ENCODE measurements at regions not wholly inside any gene's neighbourhood (a gene's known extent, or its start where the extent isn't known, plus 50 kb on each side); places are given as distances from the start of the nearest gene placed in this dataset.

DNA sequence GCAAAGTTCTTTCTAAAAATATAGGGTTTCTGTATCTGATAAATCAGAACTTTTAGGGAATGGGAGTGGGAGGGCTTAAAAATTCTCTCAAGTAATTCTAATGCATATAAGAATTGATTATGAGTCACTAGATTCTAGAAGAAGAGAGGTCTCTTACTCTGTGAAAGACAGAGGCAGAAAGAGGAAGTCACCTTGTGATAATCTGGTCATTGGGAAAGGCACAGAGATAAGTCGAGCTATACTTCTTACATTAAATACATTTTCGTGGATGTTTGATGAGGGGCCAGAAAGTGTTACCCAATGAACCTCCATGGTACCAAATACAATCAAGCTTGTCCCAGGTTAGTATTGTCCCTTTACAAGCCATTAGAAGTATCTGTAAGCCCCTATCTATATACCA, 134.4 kb downstream of the MAD2L1 start:
- H3K27ac ChIP-seq (ENCODE audit: low read depth, low read length) = no peak overlapping the region
- H2AFZ ChIP-seq (ENCODE audit: low read length, unreplicated experiment) = no peak overlapping the region
- no peaks in the 10 kb centered on the region for H3K27me3 ChIP-seq (ENCODE audit: insufficient read depth, low read length)
- H3K36me3 ChIP-seq (ENCODE audit: insufficient read depth, low read length) = no peaks in the 10 kb centered on the region
- no peak overlapping the region for H3K4me3 ChIP-seq (ENCODE audit: low read depth, low read length)
- no peaks in the 10 kb centered on the region for H3K4me1 ChIP-seq (ENCODE audit: control insufficient read depth, insufficient read depth, low read length, unreplicated experiment)
- H3K79me2 ChIP-seq (ENCODE audit: control insufficient read depth, insufficient read depth, low read length, unreplicated experiment) = no peaks in the 10 kb centered on the region

DNA sequence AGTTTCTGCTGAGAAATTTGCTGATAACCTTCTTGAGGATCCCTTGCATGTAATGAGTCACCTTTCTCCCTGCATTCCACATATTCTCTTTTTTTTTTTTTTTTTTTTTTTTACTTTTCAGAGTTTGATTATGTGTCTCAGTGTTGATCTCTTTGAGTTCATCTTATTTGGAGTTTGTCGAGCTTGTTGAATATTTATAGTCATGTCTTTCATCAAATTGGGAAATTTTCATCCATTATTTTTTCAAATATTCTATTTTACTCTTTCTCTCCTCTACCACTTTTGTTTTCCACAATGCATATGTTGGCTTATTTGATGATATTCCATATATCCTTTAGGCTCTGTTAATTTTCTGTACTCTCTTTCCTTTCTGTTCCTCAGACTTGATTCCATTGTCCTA, 136.1 kb downstream of the MAD2L1 start:
- no peaks in the 10 kb centered on the region for H3K4me1 ChIP-seq (ENCODE audit: control insufficient read depth, insufficient read depth, low read length, unreplicated experiment)
- no peaks in the 10 kb centered on the region for H3K36me3 ChIP-seq (ENCODE audit: insufficient read depth, low read length)
- H2AFZ ChIP-seq (ENCODE audit: low read length, unreplicated experiment) = no peak overlapping the region
- H3K4me3 ChIP-seq (ENCODE audit: low read depth, low read length) = no peak overlapping the region
- H3K79me2 ChIP-seq (ENCODE audit: control insufficient read depth, insufficient read depth, low read length, unreplicated experiment) = no peaks in the 10 kb centered on the region
- H3K27me3 ChIP-seq (ENCODE audit: insufficient read depth, low read length) = no peaks in the 10 kb centered on the region
- H3K27ac ChIP-seq (ENCODE audit: low read depth, low read length) = no peak overlapping the region

DNA sequence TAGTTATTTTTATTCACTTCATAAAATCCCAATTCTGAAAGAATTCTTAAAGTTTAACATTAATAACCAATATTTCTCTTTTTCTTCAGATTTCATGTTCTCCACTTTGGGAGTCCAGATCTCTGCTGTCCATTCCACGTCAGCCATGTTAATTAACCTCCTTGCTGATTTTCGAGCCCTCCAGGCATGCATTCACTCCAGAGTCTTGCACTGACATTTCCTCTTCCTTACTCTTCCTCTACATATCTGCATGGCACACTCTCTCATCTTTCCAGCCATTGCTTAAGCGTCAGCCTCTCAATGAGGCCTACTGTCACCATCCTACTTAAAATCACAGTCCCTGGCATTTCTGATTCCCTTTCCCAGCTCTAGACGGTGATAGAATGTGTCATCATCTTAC, 144.8 kb downstream of the MAD2L1 start:
- no peaks in the 10 kb centered on the region for H3K27me3 ChIP-seq (ENCODE audit: insufficient read depth, low read length)
- H3K36me3 ChIP-seq (ENCODE audit: insufficient read depth, low read length) = no peaks in the 10 kb centered on the region
- H3K79me2 ChIP-seq (ENCODE audit: control insufficient read depth, insufficient read depth, low read length, unreplicated experiment) = no peaks in the 10 kb centered on the region
- H3K4me1 ChIP-seq (ENCODE audit: control insufficient read depth, insufficient read depth, low read length, unreplicated experiment) = no peaks in the 10 kb centered on the region
- no peak overlapping the region for H2AFZ ChIP-seq (ENCODE audit: low read length, unreplicated experiment)
- H3K27ac ChIP-seq (ENCODE audit: low read depth, low read length) = no peak overlapping the region
- H3K4me3 ChIP-seq (ENCODE audit: low read depth, low read length) = no peak overlapping the region

DNA sequence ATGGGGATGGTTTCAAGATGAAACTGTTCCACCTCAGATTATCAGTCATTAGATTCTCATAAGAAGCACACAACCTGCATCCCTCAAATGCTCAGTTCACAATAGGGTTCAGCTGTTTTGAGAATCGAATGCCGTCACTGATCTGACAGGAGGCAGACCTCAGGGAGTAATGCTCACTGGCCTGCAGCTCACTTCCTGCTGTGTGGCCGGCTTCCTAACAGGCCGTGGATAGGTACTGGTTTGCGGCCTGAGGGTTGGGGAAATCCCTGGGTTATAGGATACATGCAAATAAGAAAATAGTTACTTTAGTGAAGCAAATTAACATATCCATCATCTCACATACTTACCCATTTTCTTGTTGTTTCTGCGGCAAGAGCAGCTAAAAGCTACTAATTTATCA, 160.4 kb downstream of the MAD2L1 start:
- no peaks in the 10 kb centered on the region for H3K79me2 ChIP-seq (ENCODE audit: control insufficient read depth, insufficient read depth, low read length, unreplicated experiment)
- no peaks in the 10 kb centered on the region for H3K27me3 ChIP-seq (ENCODE audit: insufficient read depth, low read length)
- no peaks in the 10 kb centered on the region for H3K4me1 ChIP-seq (ENCODE audit: control insufficient read depth, insufficient read depth, low read length, unreplicated experiment)
- H3K4me3 ChIP-seq (ENCODE audit: low read depth, low read length) = no peak overlapping the region
- no peak overlapping the region for H3K27ac ChIP-seq (ENCODE audit: low read depth, low read length)
- H3K36me3 ChIP-seq (ENCODE audit: insufficient read depth, low read length) = no peaks in the 10 kb centered on the region
- H2AFZ ChIP-seq (ENCODE audit: low read length, unreplicated experiment) = no peak overlapping the region

DNA sequence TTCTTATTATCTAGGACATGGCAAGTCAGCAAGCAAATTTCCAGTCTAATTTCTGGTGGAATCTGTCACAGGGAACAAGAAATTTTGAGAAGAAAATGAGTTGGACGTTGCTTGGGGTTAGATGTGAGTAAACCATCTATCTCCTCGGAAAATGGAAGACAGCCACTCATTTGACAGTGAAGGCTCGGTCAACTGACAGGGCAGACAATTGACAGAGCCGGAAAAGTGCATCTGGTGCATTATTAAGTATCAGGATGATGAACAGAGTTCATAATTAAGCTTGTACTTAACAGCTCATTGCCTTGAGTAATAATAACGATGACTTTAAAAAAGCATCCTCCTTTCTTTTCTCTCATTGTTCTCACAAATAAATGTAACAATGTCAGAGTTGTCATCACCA, 168.4 kb downstream of the MAD2L1 start:
- no peak overlapping the region for H3K27ac ChIP-seq (ENCODE audit: low read depth, low read length)

DNA sequence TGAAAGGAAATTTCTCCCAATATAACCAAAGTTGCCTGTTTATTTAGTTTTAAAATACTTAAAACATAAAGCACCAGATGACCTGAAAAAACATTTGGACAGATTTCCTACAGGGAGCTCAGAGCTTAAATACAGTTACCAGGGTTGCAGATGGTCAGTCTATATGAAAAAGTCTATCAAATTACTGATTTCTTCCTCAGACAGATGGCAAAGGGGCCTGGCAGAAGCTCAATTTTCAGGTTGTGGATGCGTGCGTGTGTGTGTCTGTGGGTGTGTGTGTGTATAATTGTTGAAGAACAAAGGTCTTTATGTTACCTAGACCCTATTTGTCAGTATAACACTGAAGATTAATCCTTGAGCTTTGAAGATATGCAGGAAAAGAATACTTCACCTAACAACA, 169.4 kb downstream of the MAD2L1 start:
- Histone ChIP-seq H3K4me1 (ENCODE audit: control insufficient read depth, insufficient read depth, low read length, unreplicated experiment) (no peaks in the 10 kb centered on the region), H3K27ac (ENCODE audit: low read depth, low read length) (no peak overlapping the region), H3K4me3 (ENCODE audit: low read depth, low read length) (no peak overlapping the region), H3K27me3 (ENCODE audit: insufficient read depth, low read length) (no peaks in the 10 kb centered on the region), H2AFZ (ENCODE audit: low read length, unreplicated experiment) (no peak overlapping the region), H3K36me3 (ENCODE audit: insufficient read depth, low read length) (no peaks in the 10 kb centered on the region), H3K79me2 (ENCODE audit: control insufficient read depth, insufficient read depth, low read length, unreplicated experiment) (no peaks in the 10 kb centered on the region)

More for the DNA sequence above, 168.4 kb downstream of the MAD2L1 start:
- Histone ChIP-seq H3K79me2 (ENCODE audit: control insufficient read depth, insufficient read depth, low read length, unreplicated experiment) (no peaks in the 10 kb centered on the region), H3K4me1 (ENCODE audit: control insufficient read depth, insufficient read depth, low read length, unreplicated experiment) (no peaks in the 10 kb centered on the region), H2AFZ (ENCODE audit: low read length, unreplicated experiment) (no peak overlapping the region), H3K4me3 (ENCODE audit: low read depth, low read length) (no peak overlapping the region), H3K36me3 (ENCODE audit: insufficient read depth, low read length) (no peaks in the 10 kb centered on the region), H3K27me3 (ENCODE audit: insufficient read depth, low read length) (no peaks in the 10 kb centered on the region)

DNA sequence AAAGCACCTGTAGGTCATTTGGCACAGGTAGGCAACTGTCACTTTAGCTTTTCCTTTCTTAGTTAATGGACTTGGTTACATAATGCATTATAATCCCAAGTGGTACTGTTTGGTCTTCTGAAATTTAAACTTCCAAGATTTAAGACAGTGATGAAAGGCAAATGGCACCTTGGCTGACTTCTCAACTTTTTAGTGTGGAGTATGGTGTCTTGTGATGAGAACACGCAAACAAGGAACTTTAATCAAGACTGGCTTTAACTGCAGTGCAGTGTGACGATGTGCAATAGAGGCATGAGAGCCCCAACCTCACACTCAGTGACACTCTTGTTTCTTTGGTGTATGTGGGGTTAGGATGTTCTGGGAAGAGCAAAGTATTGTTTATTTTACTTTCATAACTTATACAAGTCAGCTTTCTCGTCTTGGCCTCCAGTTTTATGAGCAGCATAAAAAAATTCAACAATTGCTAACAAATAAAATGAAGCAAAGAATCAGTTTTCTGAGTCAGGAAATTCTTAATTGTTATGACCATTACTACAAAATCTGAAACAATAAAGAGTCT, 171.9 kb downstream of the MAD2L1 start:
- H3K27me3 ChIP-seq (ENCODE audit: insufficient read depth, low read length) = no peaks in the 10 kb centered on the region
- H2AFZ ChIP-seq (ENCODE audit: low read length, unreplicated experiment) = no peak overlapping the region
- no peak overlapping the region for H3K27ac ChIP-seq (ENCODE audit: low read depth, low read length)
- no peaks in the 10 kb centered on the region for H3K79me2 ChIP-seq (ENCODE audit: control insufficient read depth, insufficient read depth, low read length, unreplicated experiment)
- no peak overlapping the region for H3K4me3 ChIP-seq (ENCODE audit: low read depth, low read length)
- no peaks in the 10 kb centered on the region for H3K36me3 ChIP-seq (ENCODE audit: insufficient read depth, low read length)
- H3K4me1 ChIP-seq (ENCODE audit: control insufficient read depth, insufficient read depth, low read length, unreplicated experiment) = no peaks in the 10 kb centered on the region

DNA sequence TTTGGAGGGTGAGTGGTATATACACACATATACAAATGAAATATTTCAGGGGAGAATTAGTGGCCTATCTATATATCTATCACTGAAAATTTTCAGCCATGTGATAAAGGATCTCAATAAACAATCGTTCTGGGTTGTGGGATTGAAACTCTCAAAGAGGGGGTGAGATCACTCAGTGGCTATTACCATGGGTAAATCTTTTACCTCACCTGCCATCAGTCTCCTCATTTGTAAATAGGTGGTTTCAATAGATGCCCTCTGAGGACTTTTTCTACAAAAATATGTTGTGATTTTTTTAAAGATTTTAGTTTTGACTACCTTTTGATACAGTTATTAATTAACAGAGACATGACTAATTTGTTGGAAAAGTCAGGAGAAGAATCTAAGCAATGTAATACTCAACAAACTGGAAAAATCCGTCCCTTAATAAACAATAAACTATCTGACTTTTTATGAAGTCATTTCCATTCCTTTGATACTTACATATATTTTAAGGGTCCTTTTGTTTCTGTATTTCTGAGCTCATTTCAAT, 192.8 kb downstream of the MAD2L1 start:
- no peak overlapping the region for H3K27ac ChIP-seq (ENCODE audit: low read depth, low read length)

DNA sequence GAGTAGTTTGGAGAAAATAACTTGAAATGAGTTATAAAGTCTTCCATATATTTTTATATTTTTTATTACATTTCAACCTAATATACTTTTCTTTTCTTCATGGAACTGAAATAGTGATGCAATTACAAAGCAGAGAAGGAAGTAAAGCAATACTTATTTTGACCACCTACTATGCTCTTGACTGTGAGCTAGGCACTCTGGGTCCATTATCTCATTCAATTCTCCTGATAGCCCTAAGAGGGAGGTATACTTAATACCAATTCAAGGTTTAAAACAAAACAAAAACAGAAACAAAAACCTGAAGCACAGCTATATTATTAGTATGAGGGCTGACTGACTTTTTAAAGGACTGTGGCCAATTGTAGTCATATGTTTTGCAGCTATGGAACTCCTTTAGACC, 193.5 kb downstream of the MAD2L1 start:
- no peaks in the 10 kb centered on the region for H3K79me2 ChIP-seq (ENCODE audit: control insufficient read depth, insufficient read depth, low read length, unreplicated experiment)
- H3K27me3 ChIP-seq (ENCODE audit: insufficient read depth, low read length) = no peaks in the 10 kb centered on the region
- no peak overlapping the region for H3K27ac ChIP-seq (ENCODE audit: low read depth, low read length)
- H2AFZ ChIP-seq (ENCODE audit: low read length, unreplicated experiment) = no peak overlapping the region
- H3K36me3 ChIP-seq (ENCODE audit: insufficient read depth, low read length) = no peaks in the 10 kb centered on the region
- H3K4me1 ChIP-seq (ENCODE audit: control insufficient read depth, insufficient read depth, low read length, unreplicated experiment) = no peaks in the 10 kb centered on the region
- no peak overlapping the region for H3K4me3 ChIP-seq (ENCODE audit: low read depth, low read length)

More for the DNA sequence above, 192.8 kb downstream of the MAD2L1 start:
- Histone ChIP-seq H3K4me1 (ENCODE audit: control insufficient read depth, insufficient read depth, low read length, unreplicated experiment) (no peaks in the 10 kb centered on the region), H3K4me3 (ENCODE audit: low read depth, low read length) (no peak overlapping the region), H3K79me2 (ENCODE audit: control insufficient read depth, insufficient read depth, low read length, unreplicated experiment) (no peaks in the 10 kb centered on the region), H3K27me3 (ENCODE audit: insufficient read depth, low read length) (no peaks in the 10 kb centered on the region), H2AFZ (ENCODE audit: low read length, unreplicated experiment) (no peak overlapping the region), H3K36me3 (ENCODE audit: insufficient read depth, low read length) (no peaks in the 10 kb centered on the region)

DNA sequence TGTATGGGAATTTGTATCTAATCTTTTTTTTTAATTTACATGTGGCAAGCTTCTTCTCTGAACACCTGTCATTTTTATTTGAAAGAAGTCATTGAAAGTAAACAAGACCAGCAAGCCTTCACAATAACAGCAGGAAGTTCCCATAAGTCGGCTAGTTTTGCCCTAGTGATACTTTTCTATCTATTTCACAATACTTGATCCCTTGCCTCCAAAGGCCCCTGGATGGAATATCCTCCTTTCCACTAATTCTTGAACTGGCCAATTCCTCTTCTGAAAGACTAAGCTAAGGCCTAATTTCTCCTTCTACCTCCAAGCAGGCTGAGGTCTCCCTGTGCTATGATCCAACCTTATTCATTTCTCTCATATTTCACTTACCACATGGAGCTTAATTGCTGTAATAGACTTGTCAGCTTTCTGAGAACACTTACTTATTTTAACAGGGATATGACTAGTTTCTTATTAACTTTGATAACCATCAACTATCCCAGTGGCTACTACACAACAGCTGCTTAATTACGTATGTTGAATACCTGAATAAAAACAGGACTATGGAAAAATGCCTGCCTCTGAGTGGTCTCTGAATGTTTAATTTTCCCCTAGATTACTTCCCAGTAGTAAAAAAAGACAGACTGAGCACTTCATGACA, 194.2 kb downstream of the MAD2L1 start:
- no peak overlapping the region for H3K4me3 ChIP-seq (ENCODE audit: low read depth, low read length)
- no peaks in the 10 kb centered on the region for H3K36me3 ChIP-seq (ENCODE audit: insufficient read depth, low read length)
- no peaks in the 10 kb centered on the region for H3K79me2 ChIP-seq (ENCODE audit: control insufficient read depth, insufficient read depth, low read length, unreplicated experiment)
- H3K27ac ChIP-seq (ENCODE audit: low read depth, low read length) = no peak overlapping the region
- no peaks in the 10 kb centered on the region for H3K27me3 ChIP-seq (ENCODE audit: insufficient read depth, low read length)
- no peak overlapping the region for H2AFZ ChIP-seq (ENCODE audit: low read length, unreplicated experiment)
- no peaks in the 10 kb centered on the region for H3K4me1 ChIP-seq (ENCODE audit: control insufficient read depth, insufficient read depth, low read length, unreplicated experiment)

DNA sequence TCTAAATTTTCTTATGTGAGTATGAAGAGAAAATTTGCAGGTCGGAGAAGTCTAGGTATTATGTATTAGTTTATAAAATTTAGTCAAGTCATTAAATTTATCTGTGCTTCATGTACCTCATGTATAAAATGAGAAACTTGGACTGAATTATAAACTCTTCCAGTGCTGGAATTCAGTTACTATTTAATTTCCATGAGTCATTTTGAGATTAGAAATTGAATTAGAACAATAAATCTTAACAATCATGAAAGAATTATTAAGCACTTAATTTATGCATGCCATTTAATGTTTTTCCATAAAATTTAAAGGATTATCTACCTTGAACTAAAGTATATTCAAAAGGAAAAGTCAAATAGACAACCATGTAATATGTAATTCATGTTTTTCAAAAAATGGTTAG, 195.8 kb downstream of the MAD2L1 start:
- no peak overlapping the region for H3K27ac ChIP-seq (ENCODE audit: low read depth, low read length)
- H3K36me3 ChIP-seq (ENCODE audit: insufficient read depth, low read length) = no peaks in the 10 kb centered on the region
- no peak overlapping the region for H3K4me3 ChIP-seq (ENCODE audit: low read depth, low read length)
- H3K27me3 ChIP-seq (ENCODE audit: insufficient read depth, low read length) = no peaks in the 10 kb centered on the region
- H3K79me2 ChIP-seq (ENCODE audit: control insufficient read depth, insufficient read depth, low read length, unreplicated experiment) = no peaks in the 10 kb centered on the region
- H2AFZ ChIP-seq (ENCODE audit: low read length, unreplicated experiment) = no peak overlapping the region
- H3K4me1 ChIP-seq (ENCODE audit: control insufficient read depth, insufficient read depth, low read length, unreplicated experiment) = no peaks in the 10 kb centered on the region
